22Rv1 (cell line): ENCODE measurements at regions not wholly inside any gene's neighbourhood (a gene's known extent, or its start where the extent isn't known, plus 50 kb on each side); places are given as distances from the start of the nearest gene placed in this dataset.
"Not testable (repeated sequence)": the region's sequence is repeated elsewhere in the genome, so short reads cannot be mapped to it uniquely, and the experiment has no call there.

Experiments
- ZFX ChIP-seq: fragments of 450-650 bp; IDR thresholded peaks from 2 replicates; pipeline ENCODE4 v1.6.1; 2017; ENCODE audit warnings: antibody characterized with exemption, borderline replicate concordance
- TF ChIP-seq, protein P1 (sequence below): fragments of 450-650 bp; IDR thresholded peaks from 2 replicates; pipeline ENCODE4 v1.5.1; 2017; ENCODE audit warnings: mild to moderate bottlenecking

DNA sequence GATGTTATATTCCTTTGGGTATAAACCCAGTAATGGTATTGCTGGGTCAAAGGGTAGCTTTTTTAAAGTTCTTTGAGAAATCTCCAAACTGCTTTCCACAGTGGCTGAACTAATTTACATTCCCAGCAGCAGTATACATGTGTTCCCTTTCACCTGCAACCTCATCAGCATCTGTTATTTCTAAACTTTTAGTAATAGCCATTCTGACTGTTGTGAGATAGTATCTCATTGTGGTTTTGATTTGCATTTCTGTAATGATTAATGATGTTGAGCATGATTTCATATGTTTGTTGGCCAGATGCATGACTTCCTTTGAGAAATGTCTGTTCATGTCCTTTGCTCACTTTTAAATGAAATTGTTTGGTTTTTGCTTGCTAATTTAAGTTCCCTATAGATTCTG is 553.1 kb downstream of the SLCO4C1 start:
- TF ChIP-seq, protein P1, sequence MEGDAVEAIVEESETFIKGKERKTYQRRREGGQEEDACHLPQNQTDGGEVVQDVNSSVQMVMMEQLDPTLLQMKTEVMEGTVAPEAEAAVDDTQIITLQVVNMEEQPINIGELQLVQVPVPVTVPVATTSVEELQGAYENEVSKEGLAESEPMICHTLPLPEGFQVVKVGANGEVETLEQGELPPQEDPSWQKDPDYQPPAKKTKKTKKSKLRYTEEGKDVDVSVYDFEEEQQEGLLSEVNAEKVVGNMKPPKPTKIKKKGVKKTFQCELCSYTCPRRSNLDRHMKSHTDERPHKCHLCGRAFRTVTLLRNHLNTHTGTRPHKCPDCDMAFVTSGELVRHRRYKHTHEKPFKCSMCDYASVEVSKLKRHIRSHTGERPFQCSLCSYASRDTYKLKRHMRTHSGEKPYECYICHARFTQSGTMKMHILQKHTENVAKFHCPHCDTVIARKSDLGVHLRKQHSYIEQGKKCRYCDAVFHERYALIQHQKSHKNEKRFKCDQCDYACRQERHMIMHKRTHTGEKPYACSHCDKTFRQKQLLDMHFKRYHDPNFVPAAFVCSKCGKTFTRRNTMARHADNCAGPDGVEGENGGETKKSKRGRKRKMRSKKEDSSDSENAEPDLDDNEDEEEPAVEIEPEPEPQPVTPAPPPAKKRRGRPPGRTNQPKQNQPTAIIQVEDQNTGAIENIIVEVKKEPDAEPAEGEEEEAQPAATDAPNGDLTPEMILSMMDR, result not testable (repeated sequence)
- TF ChIP-seq ZFX, result not testable (repeated sequence)
